Ishikawa (cell line): ENCODE measurements at regions not wholly inside any gene's neighbourhood (a gene's known extent, or its start where the extent isn't known, plus 50 kb on each side); places are given as distances from the start of the nearest gene placed in this dataset.

Experiments
- CEBPB ChIP-seq: IDR thresholded peaks from 2 replicates; pipeline ENCODE4 v1.6.1; 2012
- CREB1 ChIP-seq: IDR thresholded peaks from 2 replicates; pipeline ENCODE4 v1.6.1; 2012; ENCODE audit warnings: low read depth
- EGR1 ChIP-seq: IDR thresholded peaks from 2 replicates; pipeline ENCODE4 v1.6.1; 2012
- EP300 ChIP-seq: IDR thresholded peaks from 2 replicates; pipeline ENCODE4 v1.6.1; 2012; ENCODE audit warnings: borderline replicate concordance
- FOXM1 ChIP-seq: IDR thresholded peaks from 2 replicates; pipeline ENCODE4 v1.6.1; 2012; ENCODE audit warnings: low read depth, borderline replicate concordance
- MAX ChIP-seq: IDR thresholded peaks from 2 replicates; pipeline ENCODE4 v1.6.1; 2012
- NFIC ChIP-seq: IDR thresholded peaks from 2 replicates; pipeline ENCODE4 v1.6.1; 2012
- RAD21 ChIP-seq: IDR thresholded peaks from 2 replicates; pipeline ENCODE4 v1.6.1; 2012; ENCODE audit warnings: low read depth
- REST ChIP-seq: IDR thresholded peaks from 2 replicates; pipeline ENCODE4 v1.6.1; 2012; ENCODE audit warnings: low read depth, mild to moderate bottlenecking
- TAF1 ChIP-seq: IDR thresholded peaks from 2 replicates; pipeline ENCODE4 v1.6.1; 2012; ENCODE audit warnings: low read depth, mild to moderate bottlenecking
- TCF12 ChIP-seq: IDR thresholded peaks from 2 replicates; pipeline ENCODE4 v1.6.1; 2012; ENCODE audit warnings: low read depth
- TEAD4 ChIP-seq: IDR thresholded peaks from 2 replicates; pipeline ENCODE4 v1.6.1; 2012
- YY1 ChIP-seq: IDR thresholded peaks from 2 replicates; pipeline ENCODE4 v1.6.1; 2012; ENCODE audit warnings: low read depth
- ZBTB7A ChIP-seq: IDR thresholded peaks from 2 replicates; pipeline ENCODE4 v1.6.1; 2012; ENCODE audit warnings: low read depth
- TF ChIP-seq, protein P1 (sequence below): IDR thresholded peaks from 2 replicates; pipeline ENCODE4 v1.6.1; 2012

GRCh38 chr19:30924670-30925069 is 424.6 kb downstream of the TSHZ3 start:
- TF ChIP-seq REST: no peak
- no peak for TF ChIP-seq EP300
- TF ChIP-seq TEAD4: no peak
- TF ChIP-seq CEBPB: no peak

DNA sequence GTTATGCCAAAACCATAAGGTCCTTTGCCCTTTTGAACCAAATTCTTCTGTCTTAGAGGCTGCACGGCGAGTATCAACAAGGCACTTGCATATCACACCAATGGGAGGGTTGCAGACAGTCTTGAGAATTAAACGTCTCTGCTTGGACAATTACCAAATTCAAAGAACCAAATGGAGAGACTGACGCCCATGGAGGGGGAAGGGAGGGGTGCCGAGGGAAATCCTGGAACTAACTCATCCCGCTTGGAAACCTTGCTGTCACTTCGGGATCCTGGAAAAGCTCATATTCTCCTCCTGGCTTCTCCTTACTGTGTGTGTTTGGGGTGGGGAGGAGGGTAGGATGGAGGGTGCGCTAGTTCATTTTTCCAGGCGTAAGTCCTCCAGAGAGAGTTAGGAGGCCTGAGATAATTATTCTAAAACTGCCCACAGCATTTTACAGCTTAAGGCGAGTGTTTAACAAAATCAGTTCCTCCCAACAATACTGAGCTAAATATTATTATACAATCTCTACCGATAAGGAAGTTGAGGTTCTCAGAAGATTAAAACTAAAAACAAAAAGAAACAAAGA is 425.1 kb downstream of the TSHZ3 start:
- TF ChIP-seq REST: no peak
- TF ChIP-seq TAF1: no peak
- TF ChIP-seq RAD21: no peak
- TF ChIP-seq, protein P1, sequence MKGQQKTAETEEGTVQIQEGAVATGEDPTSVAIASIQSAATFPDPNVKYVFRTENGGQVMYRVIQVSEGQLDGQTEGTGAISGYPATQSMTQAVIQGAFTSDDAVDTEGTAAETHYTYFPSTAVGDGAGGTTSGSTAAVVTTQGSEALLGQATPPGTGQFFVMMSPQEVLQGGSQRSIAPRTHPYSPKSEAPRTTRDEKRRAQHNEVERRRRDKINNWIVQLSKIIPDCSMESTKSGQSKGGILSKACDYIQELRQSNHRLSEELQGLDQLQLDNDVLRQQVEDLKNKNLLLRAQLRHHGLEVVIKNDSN: no peak
- TF ChIP-seq CREB1: no peak
- no peak for TF ChIP-seq YY1

GRCh38 chr19:30923621-30924020 is 425.6 kb downstream of the TSHZ3 start:
- no peak for TF ChIP-seq TEAD4
- TF ChIP-seq FOXM1: no peak
- no peak for TF ChIP-seq NFIC
- TF ChIP-seq CEBPB: no peak
- no peak for TF ChIP-seq REST
- no peak for TF ChIP-seq EP300
- no peak for TF ChIP-seq CREB1
- TF ChIP-seq ZBTB7A: no peak
- TF ChIP-seq MAX: no peak
- TF ChIP-seq YY1: no peak
- TF ChIP-seq TCF12: no peak
- no peak for TF ChIP-seq EGR1
- TF ChIP-seq TAF1: no peak
- TF ChIP-seq RAD21: no peak
- TF ChIP-seq, protein P1: no peak

DNA sequence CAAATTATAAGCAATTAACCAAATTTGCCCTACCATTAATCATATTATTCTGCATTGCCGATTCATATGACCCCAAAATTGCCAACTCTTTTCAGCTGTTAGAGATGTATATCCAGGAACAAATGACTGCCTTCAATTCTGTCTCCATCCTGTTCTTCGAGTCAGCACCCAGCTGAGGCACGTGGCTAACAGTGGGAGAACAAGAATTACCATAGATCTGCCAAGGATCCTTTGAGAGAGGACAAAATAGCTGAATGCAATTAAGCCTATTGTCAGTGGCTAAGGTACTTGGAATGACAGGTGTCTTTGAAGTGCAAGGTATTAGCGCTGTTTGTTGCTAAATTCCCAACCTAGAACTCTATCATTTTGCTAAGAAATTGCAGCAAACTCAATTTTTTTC is 426.1 kb downstream of the TSHZ3 start:
- TF ChIP-seq EP300 (no peak), CEBPB (no peak), EGR1 (no peak), NFIC (no peak), YY1 (no peak), MAX (no peak), TAF1 (no peak), TCF12 (no peak), TEAD4 (no peak), RAD21 (no peak), CREB1 (no peak), ZBTB7A (no peak), FOXM1 (no peak), REST (no peak)
- TF ChIP-seq, protein P1: no peak
